Effector memory CD4-positive, alpha-beta T cell (primary cell): ENCODE measurements at regions not wholly inside any gene's neighbourhood (a gene's known extent, or its start where the extent isn't known, plus 50 kb on each side); places are given as distances from the start of the nearest gene placed in this dataset.

Experiments
- DNase-seq, 3 donors: peaks; one replicate each; pipeline ENCODE4 v3.0.0-alpha.2; 2020
- H3K27ac ChIP-seq: 2 replicates; pipeline ENCODE4 v1.7.0; 2013; ENCODE audit warnings: mild to moderate bottlenecking, low read length, moderate library complexity; ENCODE audit not compliant: insufficient read depth, poor library complexity, severe bottlenecking
- H3K27me3 ChIP-seq: replicated peaks from 2 replicates; pipeline ENCODE4 v1.7.0; 2013; ENCODE audit warnings: mild to moderate bottlenecking, low read length; ENCODE audit not compliant: insufficient read depth, control insufficient read depth, poor library complexity, severe bottlenecking
- H3K36me3 ChIP-seq: 2 replicates; pipeline ENCODE4 v1.7.0; 2013; ENCODE audit warnings: mild to moderate bottlenecking, low read length, moderate library complexity; ENCODE audit not compliant: control insufficient read depth, insufficient read depth
- H3K4me1 ChIP-seq: 2 replicates; pipeline ENCODE4 v1.7.0; 2013; ENCODE audit warnings: low read length, mild to moderate bottlenecking; ENCODE audit not compliant: control insufficient read depth, insufficient read depth, poor library complexity, severe bottlenecking
- H3K4me3 ChIP-seq: 2 replicates; pipeline ENCODE4 v1.7.0; 2013; ENCODE audit warnings: low read length, low read depth, mild to moderate bottlenecking; ENCODE audit not compliant: insufficient read depth, poor library complexity, severe bottlenecking
- H3K9me3 ChIP-seq: 2 replicates; pipeline ENCODE4 v1.7.0; 2013; ENCODE audit warnings: mild to moderate bottlenecking, low read length, moderate library complexity; ENCODE audit not compliant: control insufficient read depth

GRCh38 chr1:212189352-212189738, 95.9 kb upstream of the PPP2R5A start:
- Histone ChIP-seq H3K9me3 (no peaks in the 10 kb centered on the region), H3K4me1 (peaks cover 5% of the 10 kb centered on the region), H3K4me3 (no peak overlapping the region), H3K27me3 (no peaks in the 10 kb centered on the region), H3K36me3 (no peaks in the 10 kb centered on the region), H3K27ac (no peak overlapping the region)
- no peak for DNase-seq

DNA sequence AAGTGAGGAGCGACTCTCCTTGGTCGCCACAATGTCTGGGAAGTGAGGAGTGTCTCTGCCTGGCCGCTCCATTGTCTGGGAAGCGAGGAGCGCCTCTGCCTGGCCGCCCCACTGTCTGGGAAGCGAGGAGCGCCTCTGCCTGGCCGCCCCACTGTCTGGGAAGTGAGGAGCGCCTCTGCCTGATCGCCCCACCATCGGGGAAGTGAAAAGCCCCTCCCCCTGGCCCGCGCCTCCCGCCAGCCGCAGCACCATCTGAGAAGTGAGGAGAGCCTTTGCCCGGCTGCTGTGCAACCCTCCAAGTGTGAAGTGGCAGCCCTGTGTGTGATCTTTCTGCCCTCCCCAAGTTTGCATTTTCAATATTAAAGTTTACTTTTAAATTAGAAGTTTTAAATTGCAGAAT, 95.0 kb upstream of the PPP2R5A start:
- H3K27me3 ChIP-seq, result no peaks in the 10 kb centered on the region
- H3K27ac ChIP-seq, result no peak overlapping the region
- no peaks in the 10 kb centered on the region for H3K36me3 ChIP-seq
- peaks cover 5% of the 10 kb centered on the region for H3K4me1 ChIP-seq
- no peak for DNase-seq
- H3K4me3 ChIP-seq, result no peak overlapping the region
- H3K9me3 ChIP-seq, result no peaks in the 10 kb centered on the region

DNA sequence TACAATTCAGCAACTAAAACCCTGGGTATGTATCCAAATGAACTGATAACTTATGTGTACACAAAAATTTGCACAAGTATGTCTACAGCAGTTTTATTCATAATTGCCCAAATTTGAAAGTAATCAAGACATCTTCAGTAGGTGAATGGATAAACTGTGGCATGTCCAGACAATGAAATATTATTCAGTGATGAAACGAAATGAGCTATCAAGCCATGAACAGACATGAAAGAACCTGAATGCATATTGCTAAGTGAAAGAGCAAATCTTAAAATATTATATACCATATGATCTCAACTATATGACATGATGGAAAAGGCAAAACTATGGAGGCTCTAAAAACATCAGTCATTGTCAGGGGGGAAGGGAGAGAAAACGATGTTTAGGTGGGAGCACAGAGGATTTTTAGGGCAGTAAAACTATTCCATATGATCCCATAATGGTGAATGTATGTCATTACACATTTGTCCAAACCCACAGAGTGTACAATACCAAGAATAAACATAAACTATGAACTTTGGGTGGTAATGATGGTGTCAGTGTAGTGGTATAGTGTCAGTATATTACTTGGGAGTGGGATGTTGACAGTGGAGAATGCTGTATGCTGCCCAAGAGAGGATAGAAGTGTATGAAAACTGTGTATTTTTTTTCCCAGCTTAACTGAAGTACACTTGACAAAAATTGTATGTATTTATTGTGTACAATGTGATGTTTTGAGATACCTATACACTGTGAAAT, 92.8 kb upstream of the PPP2R5A start:
- no peak for DNase-seq
- Histone ChIP-seq H3K27me3 (no peaks in the 10 kb centered on the region), H3K4me1 (peaks cover 5% of the 10 kb centered on the region), H3K4me3 (no peak overlapping the region), H3K9me3 (no peaks in the 10 kb centered on the region), H3K36me3 (no peaks in the 10 kb centered on the region), H3K27ac (no peak overlapping the region)

DNA sequence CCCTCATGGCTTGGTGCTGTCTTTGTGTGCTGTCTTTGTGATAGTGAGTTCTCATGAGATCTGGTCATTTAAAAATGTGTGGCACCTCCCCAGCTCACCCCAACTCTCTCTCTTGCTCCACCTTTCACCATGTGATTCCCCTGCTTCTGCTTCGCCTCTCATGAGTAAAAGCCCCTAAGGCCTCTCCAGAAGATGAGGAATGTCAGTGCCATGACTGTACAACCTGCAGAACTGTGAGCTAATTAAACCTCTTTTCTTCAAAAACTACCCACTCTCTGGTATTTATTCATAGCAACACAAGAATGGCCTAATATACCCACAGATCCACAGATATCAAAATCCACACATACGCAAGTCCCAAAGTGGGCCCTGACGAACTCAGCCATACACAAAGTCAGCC, 88.9 kb upstream of the PPP2R5A start:
- no peaks in the 10 kb centered on the region for H3K27me3 ChIP-seq
- no peak overlapping the region for H3K27ac ChIP-seq
- DNase-seq, result no peak
- no peaks in the 10 kb centered on the region for H3K36me3 ChIP-seq
- H3K9me3 ChIP-seq, result no peaks in the 10 kb centered on the region
- no peaks in the 10 kb centered on the region for H3K4me1 ChIP-seq
- no peak overlapping the region for H3K4me3 ChIP-seq

DNA sequence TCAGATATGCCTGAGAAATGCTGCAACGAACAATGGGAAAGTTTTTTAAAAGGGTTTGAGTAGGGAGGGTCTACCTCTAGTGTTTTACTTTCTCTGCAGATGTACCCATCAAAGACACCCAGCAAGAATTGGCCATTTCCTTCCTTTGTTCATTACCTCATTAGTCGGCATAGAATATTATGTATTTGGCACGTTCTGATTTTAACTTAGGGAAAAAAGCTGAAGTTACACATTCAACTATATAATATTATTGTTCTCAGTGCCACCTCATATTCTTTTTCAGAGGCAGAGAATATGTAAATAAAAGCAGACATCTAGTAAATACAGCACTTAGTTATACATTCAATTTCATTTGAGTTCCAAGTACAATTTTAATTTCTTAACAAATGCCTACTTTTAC, 83.7 kb upstream of the PPP2R5A start:
- no peak for DNase-seq
- Histone ChIP-seq H3K36me3 (no peaks in the 10 kb centered on the region), H3K4me3 (no peak overlapping the region), H3K27me3 (no peaks in the 10 kb centered on the region), H3K9me3 (no peaks in the 10 kb centered on the region), H3K27ac (no peak overlapping the region), H3K4me1 (no peaks in the 10 kb centered on the region)

- Histone ChIP-seq H3K36me3 (no peaks in the 10 kb centered on the region), H3K4me3 (no peak overlapping the region), H3K27ac (no peak overlapping the region), H3K27me3 (no peaks in the 10 kb centered on the region), H3K4me1 (no peaks in the 10 kb centered on the region), H3K9me3 (no peaks in the 10 kb centered on the region)
- no peak for DNase-seq
These were observed 81.6 kb upstream of the PPP2R5A start for GRCh38 chr1:212203630-212204029.

- H3K27me3 ChIP-seq, result no peaks in the 10 kb centered on the region
- no peaks in the 10 kb centered on the region for H3K9me3 ChIP-seq
- H3K4me1 ChIP-seq, result no peaks in the 10 kb centered on the region
- DNase-seq, result no peak
- no peak overlapping the region for H3K27ac ChIP-seq
- no peaks in the 10 kb centered on the region for H3K36me3 ChIP-seq
- no peak overlapping the region for H3K4me3 ChIP-seq
These were observed 80.2 kb upstream of the PPP2R5A start for GRCh38 chr1:212205006-212205405.

DNA sequence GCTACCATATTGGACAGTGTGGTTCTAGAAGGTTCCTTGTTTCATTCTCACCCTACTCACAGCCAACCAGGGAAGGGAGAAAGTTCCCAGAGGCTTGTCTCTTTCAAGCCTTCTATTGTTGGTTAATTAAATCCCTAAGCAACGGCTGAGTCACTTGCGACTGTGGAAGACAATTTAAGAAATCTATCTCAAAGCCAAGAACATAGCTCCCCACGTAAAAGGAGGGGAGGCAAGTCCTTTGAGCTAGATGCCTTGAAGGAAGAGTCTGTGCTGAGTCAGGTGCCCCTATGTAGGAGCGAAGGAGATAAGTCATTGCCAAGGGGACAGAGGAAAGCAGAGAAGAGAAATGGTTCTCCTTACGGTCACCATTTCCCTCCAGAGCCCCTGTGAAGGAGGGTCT, 79.4 kb upstream of the PPP2R5A start:
- no peaks in the 10 kb centered on the region for H3K9me3 ChIP-seq
- no peaks in the 10 kb centered on the region for H3K27me3 ChIP-seq
- no peak for DNase-seq
- H3K36me3 ChIP-seq, result no peaks in the 10 kb centered on the region
- no peaks in the 10 kb centered on the region for H3K4me1 ChIP-seq
- no peak overlapping the region for H3K27ac ChIP-seq
- H3K4me3 ChIP-seq, result no peak overlapping the region

GRCh38 chr1:212207118-212207517, 78.1 kb upstream of the PPP2R5A start:
- no peak for DNase-seq
- Histone ChIP-seq H3K27me3 (no peaks in the 10 kb centered on the region), H3K4me3 (no peak overlapping the region), H3K4me1 (no peaks in the 10 kb centered on the region), H3K27ac (no peak overlapping the region), H3K9me3 (no peaks in the 10 kb centered on the region), H3K36me3 (no peaks in the 10 kb centered on the region)

DNA sequence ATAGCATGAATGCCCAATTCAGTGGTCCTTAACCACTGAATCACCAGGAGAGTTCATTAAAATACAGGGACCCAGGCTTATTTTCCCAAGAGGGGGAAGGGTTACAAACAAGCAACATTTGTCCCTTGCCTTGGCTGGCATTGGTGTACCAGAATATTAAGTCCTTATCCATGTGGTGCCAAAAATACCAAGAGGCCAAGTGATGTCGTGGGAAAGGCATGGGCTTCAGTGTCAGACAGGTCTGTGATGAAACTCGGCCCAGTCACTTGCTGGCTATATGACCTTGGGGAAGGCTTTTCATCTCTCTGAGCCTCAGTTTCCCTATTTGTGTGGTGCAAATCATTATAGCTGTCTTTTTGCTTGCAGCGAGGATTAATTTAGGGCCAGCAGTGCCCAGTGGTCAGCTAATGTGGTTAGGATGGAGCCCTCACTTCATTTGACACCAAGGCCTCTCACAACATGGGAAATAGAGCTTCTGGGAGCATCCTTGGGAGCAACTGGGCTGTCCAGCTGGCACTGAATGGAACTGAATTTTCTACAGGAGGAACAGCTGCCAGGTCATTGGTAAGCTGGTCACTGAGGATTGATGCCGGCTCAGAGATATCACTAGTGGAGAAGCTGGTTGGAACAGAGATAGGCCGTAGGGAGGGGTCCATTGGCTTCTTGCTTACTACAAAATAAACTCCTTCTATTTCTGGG, 77.2 kb upstream of the PPP2R5A start:
- Histone ChIP-seq H3K27me3 (no peaks in the 10 kb centered on the region), H3K4me3 (no peak overlapping the region), H3K36me3 (no peaks in the 10 kb centered on the region), H3K27ac (no peak overlapping the region), H3K9me3 (no peaks in the 10 kb centered on the region), H3K4me1 (no peaks in the 10 kb centered on the region)
- no peak for DNase-seq
